HepG2 (cell line): ENCODE measurements at regions not wholly inside any gene's neighbourhood (a gene's known extent, or its start where the extent isn't known, plus 50 kb on each side); places are given as distances from the start of the nearest gene placed in this dataset.

Experiments used
- ATAC-seq: fragments of 200-7000 bp; cut with Tn5 transposase; 3 replicates; pipeline ENCODE4 v1.9.1; 2020; ENCODE audit warnings: mild to moderate bottlenecking, moderate library complexity
- BruUV-seq: library from RNA; stranded (reverse); fragments of 400-500 nt; replicated peaks from 2 replicates; lab custom pipeline; 2021; lab: Mats Ljungman, UMichigan
- CTCF ChIA-PET: fragments of 300-600 bp; formaldehyde crosslinking; extraction: SDS; loops from one replicate; lab custom pipeline; 2021; ENCODE audit warnings: low total read pairs, inconsistent platforms, low intra/inter-chr PET ratio; lab: Yijun Ruan, JAX
- POLR2A ChIA-PET: fragments of 350-600 bp; sonication (Branson Sonifier 250); formaldehyde crosslinking; loops from one replicate; lab custom pipeline; 2020; ENCODE audit warnings: antibody characterized with exemption, inconsistent platforms; lab: Yijun Ruan, JAX
- DNase-seq: peaks from one replicate; pipeline ENCODE4 v3.0.0-alpha.2; 2015; ENCODE audit warnings: low spot score
- FAIRE-seq: peaks from 3 replicates; lab custom pipeline; 2011; peaks lifted over from hg19 to GRCh38; lab: Jason Lieb, UNC
- H2AFZ ChIP-seq: one replicate; pipeline ENCODE4 v1.6.1; 2011; ENCODE audit warnings: low read length, inconsistent platforms
- H3K27ac ChIP-seq: fragments of 300-600 bp; 3 replicates; pipeline ENCODE4 v1.8.0; 2011; ENCODE audit warnings: mixed run types, mild to moderate bottlenecking, mixed read lengths, low read length, inconsistent platforms; ENCODE audit not compliant: insufficient read depth; ENCODE audit errors: extremely low read length
- H3K27me3 ChIP-seq, 2 experiments: fragments of 200-600 bp in 1 of 2; 2 replicates in 1 of 2; 3 replicates in 1 of 2; pipeline versions ENCODE4 v1.6.0 to v1.8.0; 2011; ENCODE audit warnings: low read length in 2 of 2, mild to moderate bottlenecking in 2 of 2, moderate library complexity in 2 of 2, inconsistent platforms in 1 of 2; ENCODE audit not compliant: insufficient read depth in 2 of 2, control insufficient read depth in 1 of 2
- H3K36me3 ChIP-seq, 2 experiments: fragments of 200-600 bp in 1 of 2; replicated peaks in 1 of 2; 2 replicates in 1 of 2; 3 replicates in 1 of 2; pipeline versions ENCODE4 v1.5.1 to v1.8.0; 2011; ENCODE audit warnings: low read length in 2 of 2, inconsistent platforms in 1 of 2; ENCODE audit not compliant: insufficient read depth in 2 of 2, control insufficient read depth in 1 of 2
- H3K4me1 ChIP-seq: 2 replicates; pipeline ENCODE4 v1.5.1; 2012; ENCODE audit warnings: low read length, inconsistent platforms; ENCODE audit not compliant: insufficient read depth
- H3K4me2 ChIP-seq: 2 replicates; pipeline ENCODE4 v1.6.0; 2011; ENCODE audit warnings: low read depth, low read length, inconsistent platforms
- H3K4me3 ChIP-seq, 3 experiments: fragments of 200-600 bp in 1 of 3; sonication (generic), shearing (Covaris generic) in 1 of 3; replicated peaks in 1 of 3; 2 replicates each; pipeline ENCODE4 v1.5.1; 2011 to 2016; ENCODE audit warnings: low read length in 3 of 3, inconsistent platforms in 2 of 3, low read depth in 2 of 3, mild to moderate bottlenecking in 2 of 3, control low read depth in 1 of 3, mixed read lengths in 1 of 3; ENCODE audit not compliant: insufficient read depth in 1 of 3
- H3K79me2 ChIP-seq: one replicate; pipeline ENCODE4 v1.6.1; 2011; ENCODE audit warnings: low read length, inconsistent platforms; ENCODE audit not compliant: insufficient read depth
- H3K9ac ChIP-seq: 2 replicates; pipeline ENCODE4 v1.6.0; 2011; ENCODE audit warnings: mild to moderate bottlenecking, low read depth, low read length, inconsistent platforms; ENCODE audit not compliant: insufficient read depth
- H3K9me3 ChIP-seq: 2 replicates; pipeline ENCODE4 v1.5.1; 2012; ENCODE audit warnings: mild to moderate bottlenecking, low read length
- H4K20me1 ChIP-seq: 2 replicates; pipeline ENCODE4 v1.6.0; 2011; ENCODE audit warnings: inconsistent platforms, mild to moderate bottlenecking, low read length, moderate library complexity; ENCODE audit not compliant: insufficient read depth
- DMTF1 ChIP-seq: sonication (generic); formaldehyde crosslinking; IDR thresholded peaks from 2 replicates; pipeline ENCODE4 v1.4.0; 2020; ENCODE audit warnings: mild to moderate bottlenecking, missing genetic modification reagents
- GATAD2A ChIP-seq: IDR thresholded peaks from 2 replicates; pipeline ENCODE4 v1.6.1; 2016
- HMGXB4 ChIP-seq, 2 experiments: sonication (generic) in 1 of 2; formaldehyde crosslinking in 1 of 2; IDR thresholded peaks; 2 replicates each; pipeline versions ENCODE4 v1.4.0 to v1.6.1; 2018 to 2020; ENCODE audit warnings: missing genetic modification reagents in 2 of 2, borderline replicate concordance in 1 of 2, low read depth in 1 of 2, mild to moderate bottlenecking in 1 of 2, missing biosample characterization in 1 of 2
- HOXA5 ChIP-seq: sonication (generic); formaldehyde crosslinking; IDR thresholded peaks from 2 replicates; pipeline ENCODE4 v1.4.0; 2020; ENCODE audit warnings: missing genetic modification reagents
- NR3C1 ChIP-seq: sonication (generic); formaldehyde crosslinking; IDR thresholded peaks from 2 replicates; pipeline ENCODE4 v1.4.0; 2020; ENCODE audit warnings: missing genetic modification reagents
- RCOR2 ChIP-seq: IDR thresholded peaks from 2 replicates; pipeline ENCODE4 v1.6.1; 2016; ENCODE audit warnings: missing biosample characterization, missing genetic modification reagents
- REPIN1 ChIP-seq: sonication (generic); formaldehyde crosslinking; IDR thresholded peaks from 2 replicates; pipeline ENCODE4 v1.8.0; 2022; ENCODE audit warnings: missing genetic modification reagents, low read depth, mild to moderate bottlenecking, borderline replicate concordance
- SNAPC4 ChIP-seq: sonication (generic); formaldehyde crosslinking; IDR thresholded peaks from 2 replicates; pipeline ENCODE4 v1.4.0; 2020; ENCODE audit warnings: mild to moderate bottlenecking, missing genetic modification reagents
- STAG1 ChIP-seq: sonication (generic); formaldehyde crosslinking; IDR thresholded peaks from 2 replicates; pipeline ENCODE4 v1.4.0; 2020; ENCODE audit warnings: missing genetic modification reagents
- TP53 ChIP-seq: sonication (generic); formaldehyde crosslinking; conservative IDR thresholded peaks from 2 replicates; pipeline ENCODE4 v1.4.0; 2020; ENCODE audit warnings: missing genetic modification reagents
- ZNF17 ChIP-seq: sonication (generic); formaldehyde crosslinking; IDR thresholded peaks from 2 replicates; pipeline ENCODE4 v1.5.0; 2020; ENCODE audit warnings: mild to moderate bottlenecking, missing genetic modification reagents
- ZNF567 ChIP-seq: sonication (generic); formaldehyde crosslinking; IDR thresholded peaks from 2 replicates; pipeline ENCODE4 v1.8.1; 2023; ENCODE audit warnings: mild to moderate bottlenecking, missing genetic modification reagents, borderline replicate concordance
- ZNF639 ChIP-seq: conservative IDR thresholded peaks from 2 replicates; pipeline ENCODE4 v1.6.1; 2018; ENCODE audit warnings: missing genetic modification reagents
- ZNF773 ChIP-seq: sonication (generic); formaldehyde crosslinking; IDR thresholded peaks from 2 replicates; pipeline ENCODE4 v1.4.0; 2020; ENCODE audit warnings: missing genetic modification reagents, borderline replicate concordance
- ZNF883 ChIP-seq: sonication (generic); formaldehyde crosslinking; IDR thresholded peaks from 2 replicates; pipeline ENCODE4 v1.5.1; 2020; ENCODE audit warnings: mild to moderate bottlenecking, missing genetic modification reagents; ENCODE audit errors: not compliant biosample characterization
- WGBS: methylation state at CpG from one replicate; pipeline ENCODE4 v1.1.6; 2017; ENCODE audit warnings: low lambda C conversion rate; 5-methylcytosine and 5-hydroxymethylcytosine counted together
- in situ Hi-C: cut with HindIII; loops from 2 replicates; pipeline ENCODE4 v1.10.0; 2017; ENCODE audit warnings: low pct_unique_long_range_greater_than_20kb; ENCODE audit not compliant: extremely low pct_ligation_motif_present
- intact Hi-C: fragments of 100-400 bp; cut with micrococcal nuclease; formaldehyde crosslinking; loops from one replicate; pipeline ENCODE4 v1.10.0; 2022; ENCODE audit not compliant: unreplicated experiment

GRCh38 chr3:198097048-198097447, 137.0 kb downstream of the LMLN start:
- Histone ChIP-seq H2AFZ (no peak overlapping the region), H3K79me2 (no peaks in the 10 kb centered on the region), H3K4me3 (no peak overlapping the region), H3K9ac (no peak overlapping the region), H3K4me2 (no peak overlapping the region; the same call in 1 of the 2 replicates), H3K36me3 (no peaks in the 10 kb centered on the region), H3K4me1 (no peaks in the 10 kb centered on the region), H3K9me3 (no peaks in the 10 kb centered on the region), H3K27me3 (no peaks in the 10 kb centered on the region), H3K27ac (no peak overlapping the region), H4K20me1 (no peaks in the 10 kb centered on the region)
- intact Hi-C loops (no loop called here), in situ Hi-C loops (no loop called here)
- 20% methylated on average over 7 of the region's 7 CpGs for WGBS
- no TSS peak for BruUV-seq
- ChIA-PET POLR2A (no interaction called here), CTCF (no interaction called here)
- DNase-seq (no peak), ATAC-seq (no peak), FAIRE-seq (no peak)
- TF ChIP-seq HOXA5 (CRISPR knock-in tag) (no peak), ZNF883 (CRISPR knock-in tag) (no peak), RCOR2 (no peak), ZNF773 (CRISPR knock-in tag) (no peak), HMGXB4 (CRISPR knock-in tag; IDR thresholded peaks at IDR 0.05; ENCODE audit: borderline replicate concordance in 1 of 2, low read depth in 1 of 2) (no peak), ZNF17 (no peak), ZNF567 (CRISPR knock-in tag) (no peak), TP53 (CRISPR knock-in tag) (no peak), GATAD2A (CRISPR knock-in tag) (no peak), SNAPC4 (CRISPR knock-in tag) (no peak), REPIN1 (CRISPR knock-in tag) (no peak), DMTF1 (CRISPR knock-in tag) (no peak), NR3C1 (CRISPR knock-in tag) (no peak), STAG1 (CRISPR knock-in tag) (no peak), ZNF639 (CRISPR knock-in tag) (no peak)
